BLaER1 treated with 17β-estradiol and CSF1 and Interleukin-3, amounts not matched to agents 10 nM and 100 nM (cell line): ENCODE measurements at regions not wholly inside any gene's neighbourhood (a gene's known extent, or its start where the extent isn't known, plus 50 kb on each side); places are given as distances from the start of the nearest gene placed in this dataset.

Source experiments
- H3K27ac ChIP-seq, 11 experiments: shearing (Covaris generic); formaldehyde crosslinking; 2 replicates each; pipeline ENCODE4 v1.8.1; 2022
- H3K27me3 ChIP-seq, 11 experiments: shearing (Covaris generic); formaldehyde crosslinking; 2 replicates each; pipeline ENCODE4 v1.8.1; 2022
- H3K36me3 ChIP-seq, 11 experiments: shearing (Covaris generic); formaldehyde crosslinking; 2 replicates each; pipeline ENCODE4 v1.8.1; 2022
- H3K4me1 ChIP-seq, 10 experiments: shearing (Covaris generic); formaldehyde crosslinking; 2 replicates each; pipeline ENCODE4 v1.8.1; 2022
- H3K4me2 ChIP-seq, 11 experiments: shearing (Covaris generic); formaldehyde crosslinking; 2 replicates each; pipeline ENCODE4 v1.8.1; 2022
- H3K4me3 ChIP-seq, 10 experiments: shearing (Covaris generic); formaldehyde crosslinking; 2 replicates each; pipeline ENCODE4 v1.8.1; 2022
- H3K9ac ChIP-seq, 11 experiments: shearing (Covaris generic); formaldehyde crosslinking; 2 replicates each; pipeline ENCODE4 v1.8.1; 2022
- H3K9me3 ChIP-seq, 11 experiments: shearing (Covaris generic); formaldehyde crosslinking; replicated peaks in 1 of 11; 2 replicates each; pipeline ENCODE4 v1.8.1; 2022
- H4K20me1 ChIP-seq, 11 experiments: shearing (Covaris generic); formaldehyde crosslinking; 2 replicates each; pipeline ENCODE4 v1.8.1; 2022
- Cebpa-rat ChIP-seq, 11 experiments: shearing (Covaris generic); IDR thresholded peaks; 2 replicates each; pipeline ENCODE4 v1.8.1; 2022

DNA sequence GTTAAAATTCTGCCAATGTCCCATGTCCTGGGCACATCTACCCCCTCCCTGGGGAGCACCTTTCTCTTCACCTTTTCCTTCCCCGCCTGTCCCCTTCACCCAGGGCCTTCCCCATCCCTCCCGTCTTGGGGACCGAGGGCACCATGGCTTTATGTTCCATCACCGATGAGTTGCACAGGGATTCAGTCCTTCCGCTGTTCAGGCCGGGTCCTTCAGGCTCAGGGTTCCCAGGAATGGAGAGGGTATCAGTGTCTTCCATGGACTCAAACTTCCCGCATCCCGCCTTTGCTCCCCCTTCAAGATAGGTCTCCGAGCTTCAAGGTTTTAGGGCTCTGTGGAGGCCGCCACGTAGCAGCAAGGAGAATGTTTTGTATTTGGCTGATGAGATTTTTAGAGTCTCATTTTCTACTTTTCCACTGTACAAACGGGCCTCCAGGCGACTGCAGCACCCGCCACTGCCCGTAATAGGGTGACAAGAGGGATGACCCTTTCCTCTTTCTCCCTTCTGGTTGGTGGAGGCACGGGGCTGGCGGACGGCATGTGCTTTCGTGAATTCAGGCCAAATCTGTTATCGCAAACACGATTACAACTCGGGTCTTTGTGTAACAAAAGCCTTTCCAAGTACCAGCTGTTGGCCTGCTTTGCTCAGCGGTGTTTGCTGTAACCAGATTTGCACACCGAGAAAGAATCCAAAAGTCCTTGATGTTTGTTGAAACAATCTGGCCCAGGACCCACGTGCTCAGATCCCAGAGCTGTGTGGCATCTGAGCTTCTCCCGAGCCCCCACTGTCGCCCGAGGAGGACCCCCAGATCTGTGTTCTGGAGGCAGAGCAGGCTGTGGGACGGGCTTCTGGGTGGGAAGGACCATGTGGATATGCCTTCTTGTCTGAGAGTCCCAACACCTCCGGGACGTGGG lies 236.3 kb downstream of the SEC14L1 start:
- Histone ChIP-seq H3K4me1 (peaks cover 81 to 84% (median 83%) of the 10 kb centered on the region in 10 experiments), H3K4me2 (peak overlapping the region; percentile 96 to 100 (median 99)), H3K36me3 (peaks cover 0 to 20% (median 0%) of the 10 kb centered on the region in 11 experiments; a peak in 4 of 22 replicates), H4K20me1 (peaks cover 75 to 91% (median 76%) of the 10 kb centered on the region in 11 experiments), H3K9me3 (no peaks in the 10 kb centered on the region), H3K4me3 (peak overlapping the region in 8 of 10 experiments; percentile 79 to 95 (median 88); a peak in 12 of 20 replicates), H3K9ac (peak overlapping the region; percentile 87 to 97 (median 90); a peak in 17 of 22 replicates), H3K27me3 (no peaks in the 10 kb centered on the region), H3K27ac (peak overlapping the region in 7 of 11 experiments; percentile 17 to 89 (median 85); a peak in 12 of 22 replicates)
- no peak for TF ChIP-seq Cebpa-rat (IDR thresholded peaks at IDR 0.05)

- Histone ChIP-seq H3K9ac (peak overlapping the region in 7 of 11 experiments; percentile 4 to 92 (median 87); a peak in 7 of 22 replicates), H3K36me3 (peaks cover 0 to 20% (median 0%) of the 10 kb centered on the region in 11 experiments; a peak in 4 of 22 replicates), H3K27ac (peak overlapping the region in 1 of 11 experiments; percentile 21; a peak in 1 of 22 replicates), H3K4me2 (peak overlapping the region; percentile 96 to 100 (median 99)), H3K4me1 (peaks cover 82 to 84% (median 84%) of the 10 kb centered on the region in 10 experiments), H3K4me3 (no peak overlapping the region), H3K9me3 (no peaks in the 10 kb centered on the region), H4K20me1 (peaks cover 82 to 91% (median 83%) of the 10 kb centered on the region in 11 experiments), H3K27me3 (no peaks in the 10 kb centered on the region)
- no peak for TF ChIP-seq Cebpa-rat (IDR thresholded peaks at IDR 0.05)
Measured at GRCh38 chr17:77377710-77378235, 237.0 kb downstream of the SEC14L1 start.

DNA sequence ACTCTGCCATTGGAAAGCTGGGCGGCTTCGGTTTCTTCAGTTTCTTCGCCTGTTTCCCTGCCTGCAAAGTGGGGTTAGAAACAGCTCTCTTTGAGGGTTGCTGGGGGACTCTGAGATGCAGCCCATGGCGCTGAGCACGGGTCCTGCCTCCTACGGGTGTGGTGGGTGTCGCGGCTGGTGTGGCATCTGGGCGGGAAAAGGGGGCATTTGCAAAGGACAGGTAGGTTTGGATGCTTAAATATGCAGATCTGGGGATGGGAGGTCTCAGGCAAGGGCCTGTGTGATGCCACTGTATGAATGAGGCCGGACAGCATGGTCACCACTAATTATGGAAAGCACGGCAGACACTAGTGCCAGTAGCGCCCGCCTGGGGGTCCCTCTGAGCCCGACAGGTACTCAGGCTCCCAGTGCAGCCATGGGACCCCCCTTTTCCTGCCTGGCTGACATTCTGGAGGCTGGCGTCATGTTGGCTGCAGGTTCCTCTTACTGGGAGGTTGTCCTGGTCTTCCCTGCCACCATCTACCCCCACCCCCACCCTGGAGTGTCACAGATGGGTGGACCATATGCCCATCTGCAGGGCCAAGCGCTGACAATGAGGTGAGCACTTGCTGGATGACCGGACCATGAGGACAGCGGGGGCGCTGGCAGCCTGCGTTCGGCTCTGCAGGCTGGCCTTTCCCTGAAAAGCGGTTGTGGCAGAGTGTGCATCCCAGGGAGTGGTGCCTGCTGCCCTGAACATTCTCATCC lies 237.7 kb downstream of the SEC14L1 start:
- H3K4me3 ChIP-seq, result no peak overlapping the region
- H3K36me3 ChIP-seq, result peaks cover 0 to 22% (median 2%) of the 10 kb centered on the region in 11 experiments; a peak in 9 of 22 replicates
- peak overlapping the region; percentile 96 to 100 (median 99) for H3K4me2 ChIP-seq
- TF ChIP-seq Cebpa-rat (IDR thresholded peaks at IDR 0.05), result no peak
- H3K27me3 ChIP-seq, result no peaks in the 10 kb centered on the region
- 0 out of 22 replicates have a peak overlapping the region, but pooled peaks of 1 of the 11 experiments have one; percentile 34 for H3K27ac ChIP-seq
- H4K20me1 ChIP-seq, result peaks cover 89 to 98% (median 91%) of the 10 kb centered on the region in 11 experiments
- peaks cover 87 to 92% (median 90%) of the 10 kb centered on the region in 10 experiments for H3K4me1 ChIP-seq
- no peaks in the 10 kb centered on the region for H3K9me3 ChIP-seq
- H3K9ac ChIP-seq, result peak overlapping the region in 4 of 11 experiments; percentile 19 to 92 (median 60); a peak in 4 of 22 replicates

- Histone ChIP-seq H3K4me2 (peak overlapping the region; percentile 96 to 100 (median 99)), H3K36me3 (peaks cover 0 to 28% (median 7%) of the 10 kb centered on the region in 11 experiments; a peak in 14 of 22 replicates), H3K27me3 (no peaks in the 10 kb centered on the region), H4K20me1 (peaks cover 95 to 100% (median 96%) of the 10 kb centered on the region in 11 experiments), H3K4me1 (peaks cover 88 to 96% (median 96%) of the 10 kb centered on the region in 10 experiments), H3K9ac (peak overlapping the region in 4 of 11 experiments; percentile 18 to 89 (median 25); a peak in 4 of 22 replicates), H3K4me3 (no peak overlapping the region), H3K9me3 (no peaks in the 10 kb centered on the region), H3K27ac (peak overlapping the region in 1 of 11 experiments; percentile 34; a peak in 1 of 22 replicates)
- TF ChIP-seq Cebpa-rat (IDR thresholded peaks at IDR 0.05), result no peak
Measured at GRCh38 chr17:77379065-77379428, 238.3 kb downstream of the SEC14L1 start.

DNA sequence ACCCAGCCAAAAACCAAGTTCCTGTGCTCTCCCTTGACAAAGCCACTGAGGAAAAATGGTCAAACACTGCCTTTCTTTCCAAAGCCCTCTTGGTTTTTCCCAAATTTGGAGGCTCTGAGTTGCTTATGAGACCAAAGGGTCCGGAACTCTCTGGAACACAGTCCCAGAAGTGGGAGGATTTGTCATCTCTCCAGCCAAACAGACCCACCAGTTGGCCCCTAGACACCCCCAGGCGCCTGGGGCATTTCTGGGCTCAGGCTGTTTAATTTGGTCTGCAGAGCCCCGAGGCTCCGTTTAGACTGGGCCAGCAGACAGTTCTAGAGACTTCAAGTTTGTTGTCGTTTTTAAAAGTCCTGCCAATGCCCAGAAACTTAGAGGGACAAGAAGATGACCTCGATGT lies 239.1 kb downstream of the SEC14L1 start:
- Histone ChIP-seq H3K4me1 (peaks cover 89 to 100% (median 98%) of the 10 kb centered on the region in 10 experiments), H3K27ac (peak overlapping the region in 1 of 11 experiments; percentile 34; a peak in 1 of 22 replicates), H3K4me2 (peak overlapping the region; percentile 96 to 100 (median 99)), H3K9me3 (no peaks in the 10 kb centered on the region), H3K4me3 (no peak overlapping the region), H3K9ac (peak overlapping the region in 5 of 11 experiments; percentile 18 to 34 (median 31); a peak in 4 of 22 replicates), H3K27me3 (no peaks in the 10 kb centered on the region), H3K36me3 (peaks cover 0 to 35% (median 12%) of the 10 kb centered on the region in 11 experiments; a peak in 14 of 22 replicates), H4K20me1 (peaks cover 94 to 100% (median 98%) of the 10 kb centered on the region in 11 experiments)
- TF ChIP-seq Cebpa-rat (IDR thresholded peaks at IDR 0.05), result no peak

DNA sequence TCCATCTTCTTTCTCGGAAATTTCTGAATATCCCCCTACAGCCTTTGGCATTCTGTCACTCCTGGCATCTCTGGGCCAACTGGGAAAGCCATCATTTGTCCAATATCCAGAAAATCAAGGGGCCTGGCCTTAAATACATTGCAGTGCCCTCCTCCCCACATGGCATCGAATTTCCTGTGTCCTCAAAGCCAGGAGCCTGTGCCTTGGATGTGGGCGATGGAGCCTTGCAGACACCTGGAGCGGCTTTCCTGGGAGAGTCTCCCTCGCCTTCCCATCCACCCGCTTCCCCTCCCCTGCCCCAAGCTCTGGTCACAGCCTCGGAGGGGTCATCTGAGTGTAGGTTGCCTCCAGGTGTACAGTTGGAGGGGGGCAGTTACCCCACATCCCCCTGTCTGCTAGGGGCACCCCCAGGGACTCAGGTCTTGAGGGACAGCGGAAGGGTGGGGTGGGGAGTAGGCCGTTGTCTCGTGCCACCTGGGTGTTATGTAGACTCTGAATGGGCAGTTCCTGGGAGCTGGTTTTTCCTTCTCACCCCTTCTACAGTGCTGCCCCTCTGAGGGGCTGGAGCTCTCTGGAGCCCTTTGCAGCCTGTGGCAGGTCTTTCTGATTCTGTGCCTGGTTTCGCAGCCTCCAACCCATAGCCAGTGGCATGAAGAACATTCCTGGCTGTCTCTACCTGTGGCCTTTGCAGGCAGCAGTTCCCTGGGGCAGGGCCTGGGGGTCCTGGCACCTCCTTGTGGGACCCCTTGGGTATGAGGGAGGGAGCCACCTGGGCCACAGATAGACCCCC lies 239.8 kb downstream of the SEC14L1 start:
- Histone ChIP-seq H3K36me3 (peaks cover 0 to 41% (median 12%) of the 10 kb centered on the region in 11 experiments; a peak in 14 of 22 replicates), H4K20me1 (peaks cover 93 to 100% (median 98%) of the 10 kb centered on the region in 11 experiments), H3K9me3 (no peaks in the 10 kb centered on the region), H3K9ac (peak overlapping the region in 8 of 11 experiments; percentile 1 to 55 (median 42); a peak in 9 of 22 replicates), H3K4me2 (peak overlapping the region; percentile 61 to 100 (median 81)), H3K4me1 (peaks cover 89 to 100% (median 98%) of the 10 kb centered on the region in 10 experiments), H3K27ac (peak overlapping the region in 4 of 11 experiments; percentile 3 to 60 (median 42); a peak in 6 of 22 replicates), H3K27me3 (no peaks in the 10 kb centered on the region), H3K4me3 (no peak overlapping the region)
- TF ChIP-seq Cebpa-rat (IDR thresholded peaks at IDR 0.05), result no peak

DNA sequence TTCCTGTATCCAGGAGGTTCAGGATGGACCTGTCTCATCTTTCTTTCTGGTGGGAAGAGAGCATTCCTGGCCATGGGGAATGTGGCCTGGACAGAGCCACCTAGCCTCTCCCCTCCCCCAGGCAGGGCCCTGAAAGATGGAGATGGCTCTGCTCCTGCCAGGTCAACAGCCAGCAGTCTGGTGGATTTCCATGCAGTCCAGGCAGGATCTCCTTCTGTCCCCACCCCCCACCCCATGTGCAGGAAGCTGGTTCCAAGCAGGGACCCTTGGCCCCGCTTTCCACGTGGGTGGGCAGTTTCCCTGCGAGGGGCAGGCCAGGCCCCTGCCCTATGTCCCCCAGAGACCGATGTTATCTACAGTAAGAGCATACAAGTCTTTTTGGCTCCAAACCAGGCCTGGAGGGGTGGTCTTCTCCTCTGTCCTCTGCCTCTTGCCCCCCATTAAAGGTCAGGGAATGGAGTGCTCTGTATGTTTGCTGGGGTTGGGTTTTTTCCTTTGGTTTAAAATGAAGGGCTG lies 240.5 kb downstream of the SEC14L1 start:
- peak overlapping the region in 3 of 11 experiments; percentile 23 to 60 (median 43); a peak in 5 of 22 replicates for H3K27ac ChIP-seq
- peaks cover 92 to 100% (median 98%) of the 10 kb centered on the region in 11 experiments for H4K20me1 ChIP-seq
- H3K9me3 ChIP-seq, result no peaks in the 10 kb centered on the region
- no peak for TF ChIP-seq Cebpa-rat (IDR thresholded peaks at IDR 0.05)
- peaks cover 0 to 46% (median 12%) of the 10 kb centered on the region in 11 experiments; a peak in 14 of 22 replicates for H3K36me3 ChIP-seq
- H3K4me3 ChIP-seq, result no peak overlapping the region
- H3K27me3 ChIP-seq, result no peaks in the 10 kb centered on the region
- peak overlapping the region in 7 of 11 experiments; percentile 1 to 56 (median 47); a peak in 9 of 22 replicates for H3K9ac ChIP-seq
- peak overlapping the region; percentile 61 to 100 (median 81) for H3K4me2 ChIP-seq
- H3K4me1 ChIP-seq, result peaks cover 89 to 100% (median 98%) of the 10 kb centered on the region in 10 experiments
